Muscle layer of duodenum (tissue), 2 donors: ENCODE measurements at regions not wholly inside any gene's neighbourhood (a gene's known extent, or its start where the extent isn't known, plus 50 kb on each side); places are given as distances from the start of the nearest gene placed in this dataset.
A peak's percentile ranks its signal among the peaks of the same experiment; 100 is the strongest.

Experiments
- H3K27ac ChIP-seq: one replicate; pipeline ENCODE4 v1.7.0; 2013; ENCODE audit warnings: mild to moderate bottlenecking, low read length
- H3K27me3 ChIP-seq: one replicate; pipeline ENCODE4 v1.7.0; 2013; ENCODE audit warnings: low read depth, mild to moderate bottlenecking, control low read depth, low read length
- H3K36me3 ChIP-seq, 2 donors: one replicate each; pipeline ENCODE4 v1.7.0; 2013; ENCODE audit warnings: low read length in 2 of 2, control low read depth in 1 of 2, mild to moderate bottlenecking in 1 of 2; ENCODE audit not compliant: insufficient read depth in 2 of 2, control insufficient read depth in 1 of 2
- H3K4me1 ChIP-seq, 2 donors: one replicate each; pipeline ENCODE4 v1.7.0; 2013; ENCODE audit warnings: low read length in 2 of 2, mild to moderate bottlenecking in 2 of 2, control low read depth in 1 of 2, moderate library complexity in 1 of 2; ENCODE audit not compliant: insufficient read depth in 2 of 2, control insufficient read depth in 1 of 2
- H3K4me3 ChIP-seq, 2 donors: one replicate each; pipeline ENCODE4 v1.7.0; 2013; ENCODE audit warnings: low read length in 2 of 2, low read depth in 1 of 2, mild to moderate bottlenecking in 1 of 2
- H3K9me3 ChIP-seq, 2 donors: one replicate each; pipeline ENCODE4 v1.7.0; 2013; ENCODE audit warnings: low read length in 2 of 2, control low read depth in 1 of 2, mild to moderate bottlenecking in 1 of 2; ENCODE audit not compliant: control insufficient read depth in 1 of 2
- donor health status: healthy.

DNA sequence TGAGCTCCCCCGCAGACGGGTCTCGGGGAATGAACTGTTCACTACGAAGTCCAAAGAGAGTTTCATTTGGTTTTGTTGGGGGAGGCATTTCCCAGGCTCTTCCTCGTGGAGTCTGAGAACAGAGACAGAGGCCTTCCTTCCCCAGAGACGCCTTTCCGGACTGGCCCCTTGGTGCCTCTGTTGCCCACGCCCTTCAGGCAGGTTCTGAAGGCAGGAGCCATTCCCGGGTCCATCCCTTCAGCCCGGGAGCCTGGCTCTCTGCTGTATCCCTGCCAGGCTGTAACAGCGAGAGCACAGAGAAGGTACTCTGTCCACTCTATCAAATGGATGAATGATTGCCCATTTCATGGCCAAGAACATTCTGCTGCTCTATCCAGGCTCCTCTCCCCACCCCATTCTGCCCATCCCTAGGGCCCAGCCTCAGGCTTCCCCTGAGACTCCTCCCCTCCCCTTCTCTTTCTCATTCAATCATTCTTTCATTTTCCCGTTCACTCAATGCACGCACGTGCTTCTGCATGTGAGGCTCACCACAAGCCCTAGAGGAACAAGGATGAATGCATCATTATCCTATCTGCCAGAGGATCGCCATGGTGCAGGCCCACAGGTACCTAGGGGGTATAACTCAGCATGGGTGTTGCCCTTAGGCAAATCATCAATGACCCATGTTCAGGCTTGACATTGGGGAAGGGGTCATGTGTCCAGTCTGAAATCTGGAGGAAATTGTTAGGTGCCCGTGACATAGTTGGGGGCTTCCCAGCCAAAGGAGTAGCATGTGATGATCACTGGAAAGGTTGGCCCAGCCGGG lies 298.6 kb downstream of the ZNF536 start:
- no peaks in the 10 kb centered on the region for H3K9me3 ChIP-seq
- H3K27me3 ChIP-seq, result peaks cover 7% of the 10 kb centered on the region
- H3K4me3 ChIP-seq, result no peak overlapping the region
- H3K4me1 ChIP-seq, result peaks cover 0 to 7% of the 10 kb centered on the region in 2 donors
- no peaks in the 10 kb centered on the region for H3K36me3 ChIP-seq
- no peak overlapping the region for H3K27ac ChIP-seq

DNA sequence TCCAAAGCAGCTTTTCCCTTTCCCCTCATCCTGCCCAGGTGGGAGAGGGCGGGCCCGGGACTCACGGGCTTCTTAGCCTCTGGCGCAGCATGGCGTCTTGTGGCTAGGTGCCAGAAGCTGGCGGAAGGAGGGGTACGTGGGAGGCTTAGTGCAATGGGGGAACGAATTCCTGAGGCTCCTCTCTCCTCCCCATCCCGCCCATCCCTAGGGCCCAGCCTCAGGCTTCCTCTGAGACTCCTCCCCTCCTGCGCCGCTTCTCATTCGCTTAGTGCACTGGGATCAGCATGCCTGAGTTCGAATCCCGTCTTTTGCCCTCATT lies 297.8 kb downstream of the ZNF536 start:
- no peak overlapping the region for H3K4me3 ChIP-seq
- H3K9me3 ChIP-seq, result no peaks in the 10 kb centered on the region
- H3K4me1 ChIP-seq, result peaks cover 0 to 7% of the 10 kb centered on the region in 2 donors
- no peak overlapping the region for H3K27ac ChIP-seq
- H3K36me3 ChIP-seq, result no peaks in the 10 kb centered on the region
- H3K27me3 ChIP-seq, result peaks cover 7% of the 10 kb centered on the region

DNA sequence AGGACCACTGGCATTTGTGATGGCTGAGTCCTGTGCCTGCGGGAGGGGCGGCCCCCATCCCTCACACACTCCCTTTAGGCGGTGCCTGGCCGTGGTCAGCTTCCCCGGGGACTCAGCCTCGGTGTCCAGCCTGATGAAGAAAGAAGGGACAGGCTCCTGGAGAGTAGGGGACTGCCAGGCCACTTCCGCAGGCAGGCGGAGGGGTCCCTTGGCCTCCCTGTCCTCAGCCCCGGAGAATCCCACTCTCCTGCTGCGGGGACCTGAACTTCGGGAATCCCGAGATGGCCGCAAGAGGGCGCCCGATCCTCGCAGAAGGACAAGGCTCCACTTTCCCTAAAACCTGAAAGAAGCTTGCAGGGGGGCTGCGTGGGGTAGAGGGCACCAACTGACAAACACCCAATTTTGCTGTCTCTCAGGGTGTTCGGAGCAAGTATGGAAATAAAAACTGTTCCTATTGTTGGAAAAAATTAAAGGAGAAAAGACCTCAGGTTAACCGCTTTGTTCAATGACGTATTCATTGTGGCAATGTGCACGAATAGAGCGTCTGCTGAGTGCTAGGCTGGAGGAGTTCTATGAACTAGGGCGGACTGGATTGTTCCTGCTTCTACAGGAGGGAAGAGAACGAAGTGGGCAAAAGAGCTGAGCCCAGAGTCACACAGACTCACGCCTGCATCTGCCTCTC lies 297.3 kb downstream of the ZNF536 start:
- peaks cover 7% of the 10 kb centered on the region for H3K27me3 ChIP-seq
- no peaks in the 10 kb centered on the region for H3K9me3 ChIP-seq
- H3K4me3 ChIP-seq, result no peak overlapping the region
- H3K36me3 ChIP-seq, result no peaks in the 10 kb centered on the region
- H3K4me1 ChIP-seq, result peaks cover 0 to 7% of the 10 kb centered on the region in 2 donors
- H3K27ac ChIP-seq, result no peak overlapping the region

DNA sequence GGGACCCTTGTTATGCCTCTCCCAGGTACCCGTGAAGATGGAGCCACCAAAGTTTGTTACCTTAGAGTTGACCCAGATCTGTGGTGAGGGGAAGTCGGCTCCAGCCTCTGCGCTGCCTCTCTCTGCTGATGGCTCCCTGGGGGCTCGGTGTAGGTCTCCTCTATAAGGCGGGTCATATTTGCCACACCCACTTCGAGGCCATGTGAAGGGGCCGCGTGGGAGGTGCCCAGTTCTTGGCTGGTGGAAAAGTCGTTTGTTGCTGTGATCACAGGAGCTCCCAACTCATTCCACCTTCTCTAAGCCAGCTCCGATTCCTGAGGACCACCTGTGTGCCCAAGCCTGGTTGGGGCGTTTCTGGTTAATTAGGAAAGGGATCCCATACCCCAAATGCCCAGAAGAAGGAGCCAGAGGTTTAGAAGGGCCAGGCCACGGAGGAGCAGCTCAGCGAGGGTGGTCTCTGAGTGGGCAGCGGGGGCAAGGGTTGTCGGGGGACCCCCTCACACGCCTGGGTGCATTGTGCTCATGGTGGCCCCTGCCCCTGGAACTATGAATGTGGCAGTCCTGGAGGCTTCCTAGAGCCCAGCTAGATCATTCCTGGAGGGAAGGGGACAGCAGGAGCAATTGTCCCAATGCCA lies 296.5 kb downstream of the ZNF536 start:
- Histone ChIP-seq H3K9me3 (no peaks in the 10 kb centered on the region), H3K4me1 (peaks cover 0 to 7% of the 10 kb centered on the region in 2 donors)

DNA sequence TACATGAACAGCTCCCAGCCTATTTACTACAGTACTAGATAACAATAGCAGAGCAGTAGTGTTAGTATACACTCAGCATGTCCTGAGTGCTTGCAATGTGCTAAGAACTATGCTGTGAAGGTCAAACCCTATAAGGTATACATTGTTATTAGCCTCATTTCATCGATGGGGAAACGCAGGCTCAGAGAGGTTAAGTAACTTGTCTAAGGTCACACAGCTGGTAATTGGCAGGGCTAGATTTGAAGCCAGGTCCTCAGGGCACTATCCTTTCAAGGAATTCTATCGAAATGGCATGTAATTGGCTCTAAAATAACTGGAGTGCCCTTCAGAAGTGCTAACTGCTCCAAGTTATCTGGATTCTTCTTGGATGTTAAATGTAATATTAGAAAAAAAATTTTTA lies 295.6 kb downstream of the ZNF536 start:
- Histone ChIP-seq H3K27ac (no peak overlapping the region), H3K4me1 (peaks cover 0 to 7% of the 10 kb centered on the region in 2 donors), H3K4me3 (no peak overlapping the region), H3K9me3 (no peaks in the 10 kb centered on the region), H3K27me3 (peaks cover 7% of the 10 kb centered on the region), H3K36me3 (no peaks in the 10 kb centered on the region)

More for the DNA sequence above, 296.5 kb downstream of the ZNF536 start:
- Histone ChIP-seq H3K36me3 (no peaks in the 10 kb centered on the region), H3K27me3 (peaks cover 7% of the 10 kb centered on the region), H3K4me3 (no peak overlapping the region), H3K27ac (no peak overlapping the region)

DNA sequence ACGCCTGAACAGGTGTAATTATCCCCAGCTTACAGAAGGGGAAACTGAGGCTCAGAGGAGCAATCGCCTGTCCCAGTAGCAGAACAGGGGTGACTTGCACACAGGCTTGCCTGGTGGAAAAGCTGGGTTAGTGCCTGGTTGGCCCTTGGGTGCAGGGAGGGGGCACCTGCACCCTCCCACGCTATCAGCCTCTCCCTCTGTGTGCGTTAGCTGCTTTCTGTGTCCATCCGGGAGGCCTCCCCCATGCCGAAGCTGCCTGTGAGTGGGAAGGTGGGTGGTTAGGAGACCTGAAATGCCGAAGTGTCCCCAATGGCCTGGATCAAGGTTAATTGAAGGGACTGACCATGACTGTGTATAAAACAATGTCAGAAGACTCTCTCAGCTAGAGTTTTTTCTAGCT lies 295.0 kb downstream of the ZNF536 start:
- Histone ChIP-seq H3K4me1 (peaks cover 0 to 7% of the 10 kb centered on the region in 2 donors), H3K4me3 (no peak overlapping the region), H3K27ac (no peak overlapping the region), H3K9me3 (no peaks in the 10 kb centered on the region), H3K36me3 (no peaks in the 10 kb centered on the region), H3K27me3 (peaks cover 7% of the 10 kb centered on the region)

DNA sequence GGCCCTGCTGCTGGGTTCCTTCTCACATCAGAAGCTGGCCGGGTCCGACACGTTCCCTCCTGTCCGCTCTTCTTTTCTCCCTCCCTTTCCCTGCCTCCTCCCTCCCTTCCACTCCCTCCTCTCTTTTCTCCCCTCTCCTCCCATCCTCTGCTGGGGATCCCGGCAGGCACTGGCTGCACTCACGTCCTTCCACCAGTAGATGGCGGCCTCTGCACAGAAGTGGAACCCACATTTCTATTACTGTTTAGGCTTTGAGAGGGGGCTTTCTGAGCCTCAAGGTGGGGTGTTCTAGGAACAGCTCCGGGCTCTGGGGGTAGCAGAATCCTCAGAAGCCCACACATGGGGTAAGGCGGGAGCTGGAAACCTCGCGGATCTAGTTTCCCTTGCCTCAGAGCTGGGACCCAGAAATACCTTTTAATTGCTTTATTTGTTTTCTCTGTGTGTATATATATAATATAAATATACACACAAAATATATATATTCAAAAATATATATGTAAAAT lies 294.2 kb downstream of the ZNF536 start:
- Histone ChIP-seq H3K4me3 (no peak overlapping the region), H3K9me3 (no peaks in the 10 kb centered on the region), H3K27ac (no peak overlapping the region), H3K27me3 (peaks cover 7% of the 10 kb centered on the region), H3K4me1 (peaks cover 0 to 7% of the 10 kb centered on the region in 2 donors), H3K36me3 (no peaks in the 10 kb centered on the region)

DNA sequence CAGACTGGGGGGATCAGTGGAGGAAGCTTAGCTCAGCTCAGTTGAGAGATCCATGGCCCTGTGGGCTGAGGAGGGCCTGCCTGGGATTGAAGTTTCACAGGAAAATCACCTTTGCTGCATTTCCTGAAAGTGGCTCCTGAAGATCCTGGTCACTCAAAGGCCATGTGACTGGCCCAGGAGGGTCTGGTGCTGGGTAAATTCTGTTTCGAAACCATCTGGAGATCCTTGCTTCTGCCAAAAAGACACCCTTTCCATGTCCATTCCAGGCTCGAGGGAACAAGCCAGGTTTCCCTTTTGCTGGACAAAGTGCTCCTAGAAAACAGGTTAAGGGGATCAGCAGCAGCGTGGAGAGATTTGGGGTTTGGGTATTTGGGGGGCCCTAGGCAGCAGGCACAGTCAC lies 293.3 kb downstream of the ZNF536 start:
- Histone ChIP-seq H3K36me3 (no peaks in the 10 kb centered on the region), H3K4me3 (no peak overlapping the region), H3K27ac (no peak overlapping the region), H3K9me3 (no peaks in the 10 kb centered on the region), H3K4me1 (peaks cover 0 to 3% of the 10 kb centered on the region in 2 donors), H3K27me3 (peaks cover 7% of the 10 kb centered on the region)

DNA sequence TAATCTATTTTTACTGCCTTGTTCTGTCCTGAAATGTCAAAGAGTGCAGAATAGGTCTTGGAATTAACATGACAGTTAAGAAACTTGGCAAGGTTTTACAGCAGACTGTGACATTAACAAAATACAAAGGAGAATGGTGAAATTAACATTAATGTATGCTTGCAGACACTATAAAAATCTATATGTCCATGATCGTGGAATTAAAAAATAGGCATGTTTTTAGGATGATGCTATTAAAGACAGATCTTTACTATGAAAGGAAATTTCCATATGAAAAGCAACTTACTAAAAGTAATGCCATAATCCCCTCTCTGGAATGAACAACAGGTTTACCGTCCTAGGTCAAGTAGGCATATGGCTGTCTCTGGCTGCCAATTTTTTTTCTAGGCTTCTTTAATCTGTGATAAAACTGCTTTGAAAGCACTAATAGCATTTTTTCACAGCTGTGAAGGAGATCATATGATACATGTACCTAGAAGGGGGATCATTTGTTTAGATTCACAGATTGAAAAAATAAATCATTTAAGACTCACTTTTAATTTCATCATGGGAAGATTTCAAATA lies 291.5 kb downstream of the ZNF536 start:
- H3K4me1 ChIP-seq, result no peaks in the 10 kb centered on the region
- no peaks in the 10 kb centered on the region for H3K9me3 ChIP-seq
- no peaks in the 10 kb centered on the region for H3K27me3 ChIP-seq
- H3K36me3 ChIP-seq, result no peaks in the 10 kb centered on the region
- H3K4me3 ChIP-seq, result no peak overlapping the region
- H3K27ac ChIP-seq, result no peak overlapping the region

DNA sequence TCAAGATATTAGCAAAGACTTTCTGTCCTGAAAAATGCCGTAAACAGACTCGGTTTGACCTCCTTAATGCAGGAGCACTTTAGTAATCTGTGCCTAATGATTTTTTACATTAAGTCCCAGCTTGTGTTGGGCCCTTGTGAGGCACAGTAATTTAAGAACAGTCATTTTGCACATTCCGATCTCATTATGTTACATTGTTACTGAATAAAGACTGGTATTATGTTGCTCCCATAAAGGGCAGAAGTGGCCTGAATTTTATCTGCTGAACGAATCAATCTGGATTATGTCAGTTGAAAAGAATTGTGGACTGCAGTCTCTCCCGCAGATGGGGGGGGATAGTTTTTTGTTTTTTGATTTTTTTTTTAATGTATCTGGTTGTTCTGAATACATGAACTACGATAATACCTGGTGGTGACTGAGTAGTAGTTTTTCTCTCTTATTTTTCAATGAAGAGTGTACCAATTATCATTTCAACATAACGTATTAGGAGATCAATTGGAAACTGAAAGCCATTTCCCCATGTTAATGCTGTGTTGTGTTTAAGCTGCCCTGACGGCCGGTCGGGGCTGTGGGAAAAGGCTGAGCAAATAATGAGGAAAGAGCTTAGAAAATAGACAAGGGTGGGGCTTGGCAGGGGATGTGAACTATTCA lies 290.2 kb downstream of the ZNF536 start:
- Histone ChIP-seq H3K4me1 (no peaks in the 10 kb centered on the region), H3K9me3 (no peaks in the 10 kb centered on the region), H3K36me3 (no peaks in the 10 kb centered on the region), H3K27ac (peak overlapping the region; percentile 53), H3K4me3 (no peak overlapping the region), H3K27me3 (no peaks in the 10 kb centered on the region)

DNA sequence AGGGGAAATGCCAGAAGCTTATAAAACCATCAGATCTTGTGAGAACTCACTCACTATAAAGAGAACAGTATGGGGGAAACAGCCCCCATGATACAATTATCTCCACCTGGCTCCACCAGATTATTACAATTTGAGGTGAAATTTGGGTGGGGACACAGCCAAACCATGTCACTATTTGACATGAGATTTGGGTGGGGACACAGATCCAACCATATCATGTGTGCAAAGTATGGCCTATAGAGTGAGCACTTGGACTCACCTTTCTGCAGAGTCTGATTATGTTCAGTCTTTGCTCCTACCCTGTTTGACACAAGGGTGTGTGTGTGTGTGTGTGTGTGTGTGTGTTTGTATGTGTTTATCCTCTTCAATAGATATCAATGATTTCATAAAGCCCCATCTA lies 287.5 kb downstream of the ZNF536 start:
- Histone ChIP-seq H3K9me3 (no peaks in the 10 kb centered on the region), H3K27ac (no peak overlapping the region), H3K27me3 (no peaks in the 10 kb centered on the region), H3K36me3 (no peaks in the 10 kb centered on the region), H3K4me1 (no peaks in the 10 kb centered on the region), H3K4me3 (no peak overlapping the region)
